Ishikawa (cell line): ENCODE measurements at regions not wholly inside any gene's neighbourhood (a gene's known extent, or its start where the extent isn't known, plus 50 kb on each side); places are given as distances from the start of the nearest gene placed in this dataset.

Source experiments
- CEBPB ChIP-seq: IDR thresholded peaks from 2 replicates; pipeline ENCODE4 v1.6.1; 2012
- CREB1 ChIP-seq: IDR thresholded peaks from 2 replicates; pipeline ENCODE4 v1.6.1; 2012; ENCODE audit warnings: low read depth
- EGR1 ChIP-seq: IDR thresholded peaks from 2 replicates; pipeline ENCODE4 v1.6.1; 2012
- EP300 ChIP-seq: IDR thresholded peaks from 2 replicates; pipeline ENCODE4 v1.6.1; 2012; ENCODE audit warnings: borderline replicate concordance
- FOXM1 ChIP-seq: IDR thresholded peaks from 2 replicates; pipeline ENCODE4 v1.6.1; 2012; ENCODE audit warnings: low read depth, borderline replicate concordance
- NFIC ChIP-seq: IDR thresholded peaks from 2 replicates; pipeline ENCODE4 v1.6.1; 2012
- RAD21 ChIP-seq: IDR thresholded peaks from 2 replicates; pipeline ENCODE4 v1.6.1; 2012; ENCODE audit warnings: low read depth
- TAF1 ChIP-seq: IDR thresholded peaks from 2 replicates; pipeline ENCODE4 v1.6.1; 2012; ENCODE audit warnings: low read depth, mild to moderate bottlenecking
- TCF12 ChIP-seq: IDR thresholded peaks from 2 replicates; pipeline ENCODE4 v1.6.1; 2012; ENCODE audit warnings: low read depth
- TEAD4 ChIP-seq: IDR thresholded peaks from 2 replicates; pipeline ENCODE4 v1.6.1; 2012
- YY1 ChIP-seq: IDR thresholded peaks from 2 replicates; pipeline ENCODE4 v1.6.1; 2012; ENCODE audit warnings: low read depth
- ZBTB7A ChIP-seq: IDR thresholded peaks from 2 replicates; pipeline ENCODE4 v1.6.1; 2012; ENCODE audit warnings: low read depth
- TF ChIP-seq, protein P1 (sequence below): IDR thresholded peaks from 2 replicates; pipeline ENCODE4 v1.6.1; 2012; ENCODE audit warnings: low read depth, mild to moderate bottlenecking
- TF ChIP-seq, protein P2 (sequence below): IDR thresholded peaks from 2 replicates; pipeline ENCODE4 v1.6.1; 2012
- TF ChIP-seq, protein P3 (sequence below): IDR thresholded peaks from 2 replicates; pipeline ENCODE4 v1.6.1; 2012

DNA sequence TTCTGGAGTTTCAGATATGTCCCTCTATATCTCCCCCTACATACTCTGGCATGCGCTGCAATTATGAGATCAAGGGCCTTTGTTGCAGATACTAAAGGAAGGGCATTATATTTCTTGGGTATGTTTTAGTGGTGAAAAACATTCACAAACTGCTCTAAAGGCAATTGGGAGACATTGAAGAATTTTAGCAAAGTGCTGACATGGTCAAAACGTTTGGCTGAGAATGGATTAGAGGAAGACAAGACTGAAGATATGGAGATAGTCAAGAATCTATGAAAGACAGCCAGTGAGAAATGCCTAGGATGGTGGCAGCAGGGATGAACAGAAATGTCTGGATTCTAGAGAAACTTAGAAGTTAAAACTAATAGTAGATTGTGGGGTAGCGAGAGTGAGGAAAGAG is 104.5 kb upstream of the CABCOCO1 start:
- TF ChIP-seq NFIC: no peak
- TF ChIP-seq, protein P1, sequence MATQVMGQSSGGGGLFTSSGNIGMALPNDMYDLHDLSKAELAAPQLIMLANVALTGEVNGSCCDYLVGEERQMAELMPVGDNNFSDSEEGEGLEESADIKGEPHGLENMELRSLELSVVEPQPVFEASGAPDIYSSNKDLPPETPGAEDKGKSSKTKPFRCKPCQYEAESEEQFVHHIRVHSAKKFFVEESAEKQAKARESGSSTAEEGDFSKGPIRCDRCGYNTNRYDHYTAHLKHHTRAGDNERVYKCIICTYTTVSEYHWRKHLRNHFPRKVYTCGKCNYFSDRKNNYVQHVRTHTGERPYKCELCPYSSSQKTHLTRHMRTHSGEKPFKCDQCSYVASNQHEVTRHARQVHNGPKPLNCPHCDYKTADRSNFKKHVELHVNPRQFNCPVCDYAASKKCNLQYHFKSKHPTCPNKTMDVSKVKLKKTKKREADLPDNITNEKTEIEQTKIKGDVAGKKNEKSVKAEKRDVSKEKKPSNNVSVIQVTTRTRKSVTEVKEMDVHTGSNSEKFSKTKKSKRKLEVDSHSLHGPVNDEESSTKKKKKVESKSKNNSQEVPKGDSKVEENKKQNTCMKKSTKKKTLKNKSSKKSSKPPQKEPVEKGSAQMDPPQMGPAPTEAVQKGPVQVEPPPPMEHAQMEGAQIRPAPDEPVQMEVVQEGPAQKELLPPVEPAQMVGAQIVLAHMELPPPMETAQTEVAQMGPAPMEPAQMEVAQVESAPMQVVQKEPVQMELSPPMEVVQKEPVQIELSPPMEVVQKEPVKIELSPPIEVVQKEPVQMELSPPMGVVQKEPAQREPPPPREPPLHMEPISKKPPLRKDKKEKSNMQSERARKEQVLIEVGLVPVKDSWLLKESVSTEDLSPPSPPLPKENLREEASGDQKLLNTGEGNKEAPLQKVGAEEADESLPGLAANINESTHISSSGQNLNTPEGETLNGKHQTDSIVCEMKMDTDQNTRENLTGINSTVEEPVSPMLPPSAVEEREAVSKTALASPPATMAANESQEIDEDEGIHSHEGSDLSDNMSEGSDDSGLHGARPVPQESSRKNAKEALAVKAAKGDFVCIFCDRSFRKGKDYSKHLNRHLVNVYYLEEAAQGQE: no peak
- TF ChIP-seq, protein P2, sequence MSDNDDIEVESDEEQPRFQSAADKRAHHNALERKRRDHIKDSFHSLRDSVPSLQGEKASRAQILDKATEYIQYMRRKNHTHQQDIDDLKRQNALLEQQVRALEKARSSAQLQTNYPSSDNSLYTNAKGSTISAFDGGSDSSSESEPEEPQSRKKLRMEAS: no peak
- no peak for TF ChIP-seq FOXM1
- TF ChIP-seq RAD21: no peak
- TF ChIP-seq EP300: no peak
- no peak for TF ChIP-seq CREB1
- TF ChIP-seq EGR1: no peak

DNA sequence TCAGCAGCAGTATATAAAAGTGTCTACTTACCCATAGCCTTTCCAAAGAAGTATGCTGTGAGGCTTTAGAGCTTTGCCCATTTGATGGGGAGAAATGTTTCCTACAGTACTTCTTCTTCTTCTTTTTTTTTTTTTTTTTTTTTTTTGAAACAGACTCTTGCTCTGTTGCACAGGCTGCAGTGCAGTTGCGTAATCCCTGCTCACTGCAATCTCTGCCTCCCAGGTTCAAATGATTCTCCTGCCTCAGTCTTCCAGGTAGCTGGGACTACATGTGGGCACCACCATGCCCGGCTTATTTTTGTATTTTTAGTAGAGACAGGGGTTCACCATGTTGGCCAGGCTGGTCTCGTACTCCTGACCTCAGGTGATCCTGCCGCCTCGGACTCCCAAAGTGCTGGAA is 101.7 kb upstream of the TMEM26 start:
- TF ChIP-seq CREB1 (no peak), CEBPB (peak; percentile 89)

DNA sequence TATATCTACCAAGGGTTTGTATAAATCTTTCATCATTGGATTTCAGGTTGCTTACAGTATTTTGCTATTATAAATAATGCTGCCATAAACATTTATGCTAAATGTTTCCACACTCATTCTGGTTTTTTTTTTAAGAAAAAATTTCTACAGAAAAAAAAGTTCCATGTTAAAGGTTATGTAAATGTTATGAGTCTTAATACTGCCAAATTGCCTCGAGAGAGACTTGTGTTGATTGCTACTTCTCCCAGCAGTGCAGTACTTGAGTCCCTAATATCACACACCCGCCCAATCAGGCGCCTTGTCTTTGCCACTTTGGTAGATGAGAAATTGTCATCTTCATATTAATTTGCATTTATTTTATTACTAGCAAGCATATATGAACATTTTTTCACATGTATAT is 96.7 kb upstream of the TMEM26 start:
- TF ChIP-seq NFIC (no peak), TEAD4 (no peak), TAF1 (no peak), YY1 (no peak), CEBPB (no peak), EGR1 (no peak), CREB1 (no peak), RAD21 (no peak), FOXM1 (no peak), TCF12 (no peak), ZBTB7A (no peak), EP300 (no peak)
- TF ChIP-seq, protein P3, sequence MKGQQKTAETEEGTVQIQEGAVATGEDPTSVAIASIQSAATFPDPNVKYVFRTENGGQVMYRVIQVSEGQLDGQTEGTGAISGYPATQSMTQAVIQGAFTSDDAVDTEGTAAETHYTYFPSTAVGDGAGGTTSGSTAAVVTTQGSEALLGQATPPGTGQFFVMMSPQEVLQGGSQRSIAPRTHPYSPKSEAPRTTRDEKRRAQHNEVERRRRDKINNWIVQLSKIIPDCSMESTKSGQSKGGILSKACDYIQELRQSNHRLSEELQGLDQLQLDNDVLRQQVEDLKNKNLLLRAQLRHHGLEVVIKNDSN: no peak
- TF ChIP-seq, protein P2: no peak
- TF ChIP-seq, protein P1: no peak

DNA sequence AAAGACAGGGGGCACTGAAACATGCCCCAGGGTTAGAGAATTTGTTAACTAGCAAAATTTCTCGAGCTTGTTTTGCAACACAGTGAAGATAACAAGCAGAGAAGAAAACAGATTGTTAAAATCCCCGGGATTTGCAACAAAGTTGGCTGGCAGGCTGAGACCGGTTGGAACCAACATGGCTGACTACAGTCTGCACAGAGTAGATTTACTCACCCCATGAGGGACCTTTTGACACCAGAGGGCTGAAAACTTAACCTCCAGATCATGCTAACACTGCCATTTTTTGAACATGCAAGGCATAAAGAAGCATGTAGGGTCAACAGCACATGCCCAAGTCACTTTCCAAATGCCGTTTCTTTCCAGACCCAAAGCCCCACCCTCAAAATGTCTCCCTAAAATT is 95.2 kb upstream of the TMEM26 start:
- TF ChIP-seq, protein P3: no peak
- TF ChIP-seq RAD21 (no peak), EGR1 (no peak), NFIC (no peak), TCF12 (no peak), YY1 (no peak)
- TF ChIP-seq, protein P1: no peak
- TF ChIP-seq, protein P2: no peak

DNA sequence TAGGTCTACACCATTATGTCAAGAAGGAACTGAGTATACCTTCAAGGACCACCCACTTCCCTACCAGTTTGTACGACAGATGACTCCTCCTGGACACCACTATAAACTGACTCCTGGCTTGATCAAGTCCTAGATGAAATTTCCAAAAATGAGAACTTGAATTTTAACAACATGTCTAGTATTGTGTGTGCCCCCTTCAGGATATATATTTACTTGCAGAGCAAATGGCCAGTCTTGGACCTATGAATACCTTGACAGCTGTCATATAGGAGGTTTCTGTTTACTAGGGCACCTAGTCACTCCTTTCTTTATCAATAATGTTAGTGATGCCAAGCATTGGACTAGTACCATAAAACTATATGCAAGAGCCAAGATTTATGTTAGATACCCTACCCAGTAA is 94.1 kb upstream of the TMEM26 start:
- TF ChIP-seq TEAD4 (no peak), CREB1 (no peak), RAD21 (no peak), ZBTB7A (no peak), TAF1 (no peak), FOXM1 (no peak), EGR1 (no peak), YY1 (no peak), NFIC (no peak)
- TF ChIP-seq, protein P1: no peak
- TF ChIP-seq, protein P3: no peak
